GM06990 (cell line): ENCODE measurements at regions not wholly inside any gene's neighbourhood (a gene's known extent, or its start where the extent isn't known, plus 50 kb on each side); places are given as distances from the start of the nearest gene placed in this dataset.

Source experiments
- DNase-seq: peaks from one replicate; pipeline ENCODE4 v3.0.0-alpha.2; 2011; ENCODE audit not compliant: insufficient read length; ENCODE audit errors: extremely low read depth
- H3K27me3 ChIP-seq: replicated peaks from 2 replicates; pipeline ENCODE4 v1.6.0; 2011; ENCODE audit warnings: low read length; ENCODE audit not compliant: control insufficient read depth, insufficient read depth
- H3K36me3 ChIP-seq: 2 replicates; pipeline ENCODE4 v1.5.1; 2011; ENCODE audit warnings: low read length; ENCODE audit not compliant: control insufficient read depth, insufficient read depth
- H3K4me3 ChIP-seq: replicated peaks from 2 replicates; pipeline ENCODE4 v1.5.1; 2011; ENCODE audit warnings: low read depth, mild to moderate bottlenecking, control low read depth, low read length
- CTCF ChIP-seq: IDR thresholded peaks from 2 replicates; pipeline ENCODE4 v1.5.1; 2011; ENCODE audit warnings: low read length, control low read depth, mild to moderate bottlenecking, inconsistent platforms; ENCODE audit not compliant: insufficient read depth, poor library complexity, severe bottlenecking

GRCh38 chr6:47932575-47932974 is 150.7 kb downstream of the OPN5 start:
- Histone ChIP-seq H3K36me3 (no peaks in the 10 kb centered on the region), H3K27me3 (no peaks in the 10 kb centered on the region), H3K4me3 (no peak overlapping the region)
- no peak for DNase-seq
- no peak for TF ChIP-seq CTCF

- no peaks in the 10 kb centered on the region for H3K36me3 ChIP-seq
- no peak for DNase-seq
- TF ChIP-seq CTCF, result no peak
- H3K27me3 ChIP-seq, result no peaks in the 10 kb centered on the region
- H3K4me3 ChIP-seq, result no peak overlapping the region
Observed at GRCh38 chr6:47924001-47924400, 142.2 kb downstream of the OPN5 start.

GRCh38 chr6:47922391-47922790 is 140.6 kb downstream of the OPN5 start:
- TF ChIP-seq CTCF, result no peak
- H3K36me3 ChIP-seq, result no peaks in the 10 kb centered on the region
- no peaks in the 10 kb centered on the region for H3K27me3 ChIP-seq
- no peak for DNase-seq
- no peak overlapping the region for H3K4me3 ChIP-seq

- Histone ChIP-seq H3K36me3 (no peaks in the 10 kb centered on the region), H3K4me3 (no peak overlapping the region), H3K27me3 (no peaks in the 10 kb centered on the region)
- no peak for TF ChIP-seq CTCF
- DNase-seq, result no peak
Observed at GRCh38 chr6:47919875-47920274, 138.0 kb downstream of the OPN5 start.

- no peak for TF ChIP-seq CTCF
- H3K36me3 ChIP-seq, result no peaks in the 10 kb centered on the region
Observed at GRCh38 chr6:47917811-47918210, 136.0 kb downstream of the OPN5 start.

GRCh38 chr6:47917202-47917601 is 135.4 kb downstream of the OPN5 start:
- no peak for DNase-seq
- H3K27me3 ChIP-seq, result no peaks in the 10 kb centered on the region
- no peak for TF ChIP-seq CTCF
- no peaks in the 10 kb centered on the region for H3K36me3 ChIP-seq
- no peak overlapping the region for H3K4me3 ChIP-seq

More at GRCh38 chr6:47917811-47918210, 136.0 kb downstream of the OPN5 start:
- no peak overlapping the region for H3K4me3 ChIP-seq
- H3K27me3 ChIP-seq, result no peaks in the 10 kb centered on the region
- DNase-seq, result no peak
